ENCODE measurements at regions not wholly inside any gene's neighbourhood (a gene's known extent, or its start where the extent isn't known, plus 50 kb on each side); places are given as distances from the start of the nearest gene placed in this dataset.

DNA sequence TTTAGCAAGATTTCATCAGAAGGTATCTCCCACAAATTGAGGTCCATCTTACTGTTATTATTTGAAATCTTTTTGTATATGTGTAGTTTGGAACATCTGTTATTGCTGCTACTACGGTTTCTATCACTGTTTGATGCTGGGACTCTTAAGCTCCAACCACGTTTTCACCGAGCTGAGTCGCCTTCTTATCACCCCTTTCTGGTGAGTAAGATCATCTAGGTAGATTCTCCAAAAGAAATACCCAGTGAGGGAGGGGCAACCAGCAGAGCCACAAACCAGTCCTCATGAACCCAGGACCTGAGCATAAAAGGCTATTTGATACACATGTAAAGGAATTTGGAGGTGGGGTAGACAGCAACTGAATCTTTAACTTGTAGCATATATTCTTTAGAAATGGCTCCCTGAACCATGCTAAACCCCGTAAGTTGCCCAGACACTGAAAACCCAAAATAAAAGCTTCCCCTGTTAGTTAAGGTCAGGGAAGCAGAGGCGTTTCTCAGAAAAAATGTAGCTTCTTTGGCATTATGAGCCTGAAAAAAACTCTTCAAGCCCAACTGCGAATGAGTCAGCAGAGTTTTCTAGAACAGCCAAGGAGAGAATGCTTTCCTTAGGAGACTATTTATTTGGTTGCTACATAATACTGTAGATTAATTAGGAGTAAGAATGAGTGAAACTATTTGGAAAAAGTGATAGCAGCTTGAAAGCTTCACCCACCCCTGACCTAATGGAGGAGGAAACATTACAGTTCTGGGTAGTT lies 53.8 kb upstream of the ATXN3L start:
- DNase-seq, result no peak
- WGBS (ENCODE audit: insufficient coverage, low lambda C conversion rate), result no CpG with 5 or more reads among the region's 7 CpGs
- Histone ChIP-seq H3K9me3 (ENCODE audit: control insufficient read depth, low read depth, low read length) (no peaks in the 10 kb centered on the region), H3K4me1 (ENCODE audit: control insufficient read depth, insufficient read depth, low read length) (no peaks in the 10 kb centered on the region), H3K27me3 (ENCODE audit: control insufficient read depth, insufficient read depth, low read length) (no peaks in the 10 kb centered on the region), H3K4me3 (ENCODE audit: low read length) (no peak overlapping the region), H3K36me3 (ENCODE audit: control insufficient read depth, insufficient read depth, low read length) (no peaks in the 10 kb centered on the region), H3K27ac (ENCODE audit: low read length) (no peak overlapping the region)

DNA sequence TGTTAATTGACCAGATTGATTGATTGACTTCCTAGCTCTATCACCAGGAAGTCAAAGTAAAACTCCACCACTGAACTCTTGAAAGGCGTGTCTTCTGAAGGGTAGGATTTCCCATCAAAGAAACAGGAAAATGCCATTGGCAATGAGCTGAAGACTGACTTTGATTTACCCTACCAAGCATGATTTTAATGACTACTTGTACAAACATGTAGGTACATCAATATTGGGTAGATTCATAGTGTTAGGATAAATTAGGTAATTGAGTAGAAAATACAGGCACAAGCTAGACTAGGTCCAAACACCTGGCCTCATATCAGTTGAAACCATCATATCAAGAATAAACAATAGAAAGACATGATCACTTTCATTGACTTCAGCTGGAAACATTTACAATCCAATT lies 53.2 kb upstream of the ATXN3L start:
- no peak for DNase-seq
- Histone ChIP-seq H3K9me3 (ENCODE audit: control insufficient read depth, low read depth, low read length) (no peaks in the 10 kb centered on the region), H3K4me3 (ENCODE audit: low read length) (no peak overlapping the region), H3K27me3 (ENCODE audit: control insufficient read depth, insufficient read depth, low read length) (no peaks in the 10 kb centered on the region), H3K36me3 (ENCODE audit: control insufficient read depth, insufficient read depth, low read length) (no peaks in the 10 kb centered on the region), H3K27ac (ENCODE audit: low read length) (no peak overlapping the region), H3K4me1 (ENCODE audit: control insufficient read depth, insufficient read depth, low read length) (no peaks in the 10 kb centered on the region)
- no CpG with 5 or more reads among the region's 1 CpG for WGBS (ENCODE audit: insufficient coverage, low lambda C conversion rate)

DNA sequence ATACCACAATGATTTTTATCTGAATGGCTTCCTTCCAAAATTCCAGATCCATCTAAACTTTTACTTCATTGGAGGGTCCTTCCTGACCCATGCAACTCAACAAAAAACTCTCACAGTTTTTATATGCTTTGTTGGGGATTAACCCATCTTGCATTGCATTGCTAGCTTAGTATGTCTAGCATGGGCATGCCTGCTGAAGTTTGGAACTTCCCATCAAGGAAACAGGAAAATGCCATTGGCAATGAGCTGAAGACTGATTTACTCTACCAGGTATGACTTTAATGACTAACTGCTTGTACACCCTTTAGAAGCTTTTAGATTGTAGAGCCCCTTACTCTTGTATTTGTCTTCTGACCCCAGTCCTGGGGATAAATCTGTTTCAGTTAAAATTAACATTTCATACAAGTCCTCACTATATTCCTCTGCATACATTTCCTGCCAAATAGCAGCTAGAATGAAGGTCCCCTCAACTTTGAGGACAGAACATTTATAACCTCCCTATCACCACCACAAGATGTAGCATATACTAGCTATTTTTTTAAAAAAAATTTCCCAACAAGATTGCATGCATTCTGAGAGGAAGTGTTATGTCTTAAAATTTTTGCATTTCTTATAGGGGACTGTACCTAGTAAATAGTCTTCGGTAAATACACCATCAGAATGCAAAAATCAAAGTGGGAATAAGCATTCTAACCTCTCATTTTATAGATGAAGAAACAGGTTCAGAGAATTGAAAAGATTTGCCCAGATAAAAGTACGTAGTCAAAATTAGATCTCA lies 52.5 kb upstream of the ATXN3L start:
- no peaks in the 10 kb centered on the region for H3K36me3 ChIP-seq (ENCODE audit: control insufficient read depth, insufficient read depth, low read length)
- no peaks in the 10 kb centered on the region for H3K9me3 ChIP-seq (ENCODE audit: control insufficient read depth, low read depth, low read length)
- no CpG with 5 or more reads among the region's 2 CpGs for WGBS (ENCODE audit: insufficient coverage, low lambda C conversion rate)
- H3K4me1 ChIP-seq (ENCODE audit: control insufficient read depth, insufficient read depth, low read length), result no peaks in the 10 kb centered on the region
- H3K4me3 ChIP-seq (ENCODE audit: low read length), result no peak overlapping the region
- H3K27me3 ChIP-seq (ENCODE audit: control insufficient read depth, insufficient read depth, low read length), result no peaks in the 10 kb centered on the region
- DNase-seq, result no peak
- H3K27ac ChIP-seq (ENCODE audit: low read length), result no peak overlapping the region

DNA sequence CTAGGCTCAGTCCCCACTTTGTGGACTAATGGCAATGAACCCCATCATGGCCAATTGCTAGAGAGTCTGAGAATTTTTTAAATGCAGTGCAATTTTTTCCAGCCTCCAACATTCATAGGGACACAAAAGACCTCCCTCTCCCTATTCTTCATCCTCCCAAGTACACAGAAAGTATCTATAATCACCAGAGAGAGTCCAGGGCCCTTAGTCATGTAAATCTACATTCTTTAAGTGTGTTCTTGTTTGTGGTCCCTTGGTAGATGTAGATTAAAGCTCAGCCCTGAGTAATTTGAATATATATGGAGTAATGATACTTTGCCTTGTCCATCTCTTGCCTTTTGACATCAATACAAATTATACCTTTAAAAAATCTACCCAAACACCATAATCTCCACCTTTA lies 51.3 kb upstream of the ATXN3L start:
- Histone ChIP-seq H3K9me3 (ENCODE audit: control insufficient read depth, low read depth, low read length) (no peaks in the 10 kb centered on the region), H3K27me3 (ENCODE audit: control insufficient read depth, insufficient read depth, low read length) (no peaks in the 10 kb centered on the region), H3K4me1 (ENCODE audit: control insufficient read depth, insufficient read depth, low read length) (no peaks in the 10 kb centered on the region), H3K4me3 (ENCODE audit: low read length) (no peak overlapping the region), H3K36me3 (ENCODE audit: control insufficient read depth, insufficient read depth, low read length) (no peaks in the 10 kb centered on the region), H3K27ac (ENCODE audit: low read length) (no peak overlapping the region)
- no peak for DNase-seq

DNA sequence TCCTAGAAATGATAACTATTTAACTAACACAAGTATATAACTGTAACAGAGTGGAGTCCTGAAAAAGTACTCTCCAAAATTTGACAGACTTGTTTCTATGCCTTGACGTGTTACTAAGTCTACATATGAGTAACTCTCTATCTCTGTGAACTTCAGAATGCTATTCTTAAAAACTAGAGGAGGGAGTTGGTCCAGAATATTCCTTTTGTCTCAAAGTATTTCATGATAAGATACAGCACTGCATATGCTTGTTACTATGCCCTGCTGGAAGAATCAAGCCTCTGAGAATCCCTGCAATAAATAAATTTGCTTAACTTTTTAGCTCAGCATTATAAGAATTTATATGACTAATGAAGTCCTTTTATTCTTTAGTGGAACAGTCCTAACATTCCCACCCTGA lies 50.9 kb upstream of the ATXN3L start:
- no CpG with 5 or more reads among the region's 1 CpG for WGBS (ENCODE audit: insufficient coverage, low lambda C conversion rate)
- no peak for DNase-seq
- Histone ChIP-seq H3K9me3 (ENCODE audit: control insufficient read depth, low read depth, low read length) (no peaks in the 10 kb centered on the region), H3K4me3 (ENCODE audit: low read length) (no peak overlapping the region), H3K4me1 (ENCODE audit: control insufficient read depth, insufficient read depth, low read length) (no peaks in the 10 kb centered on the region), H3K27ac (ENCODE audit: low read length) (no peak overlapping the region), H3K27me3 (ENCODE audit: control insufficient read depth, insufficient read depth, low read length) (no peaks in the 10 kb centered on the region), H3K36me3 (ENCODE audit: control insufficient read depth, insufficient read depth, low read length) (no peaks in the 10 kb centered on the region)

Data from large intestine (tissue), 3 donors.